Putamen (tissue), 1 donor: ENCODE measurements at regions not wholly inside any gene's neighbourhood (a gene's known extent, or its start where the extent isn't known, plus 50 kb on each side); places are given as distances from the start of the nearest gene placed in this dataset.

Experiments used
- DNase-seq: peaks from one replicate; pipeline ENCODE4 v3.0.0-alpha.2; 2016; ENCODE audit warnings: low spot score

- DNase-seq = no peak
Observed at GRCh38 chr10:108785011-108785410, 1138.3 kb downstream of the XPNPEP1 start.

- no peak for DNase-seq
Observed at GRCh38 chr10:108784534-108784933, 1138.8 kb downstream of the XPNPEP1 start.

- DNase-seq = no peak
Observed at GRCh38 chr10:108783897-108784296, 1139.4 kb downstream of the XPNPEP1 start.

GRCh38 chr10:108782411-108782810 is 1140.9 kb downstream of the XPNPEP1 start:
- DNase-seq = no peak

- no peak for DNase-seq
Observed at GRCh38 chr10:108779501-108779900, 1143.8 kb downstream of the XPNPEP1 start.

GRCh38 chr10:108775911-108776475 is 1147.3 kb downstream of the XPNPEP1 start:
- no peak for DNase-seq

GRCh38 chr10:108771106-108771505 is 1152.2 kb downstream of the XPNPEP1 start:
- DNase-seq = no peak

- DNase-seq = no peak
Observed at GRCh38 chr10:108765794-108766193, 1157.5 kb downstream of the XPNPEP1 start.

- DNase-seq = no peak
Observed at GRCh38 chr10:108757946-108758345, 1165.4 kb downstream of the XPNPEP1 start.

- no peak for DNase-seq
Observed at GRCh38 chr10:108755646-108756045, 1167.7 kb downstream of the XPNPEP1 start.

GRCh38 chr10:108753326-108753725 is 1170.0 kb downstream of the XPNPEP1 start:
- DNase-seq = no peak

- no peak for DNase-seq
Observed at GRCh38 chr10:108749042-108749441, 1174.3 kb downstream of the XPNPEP1 start.

- no peak for DNase-seq
Observed at GRCh38 chr10:108736111-108736510, 1187.2 kb downstream of the XPNPEP1 start.

- no peak for DNase-seq
Observed at GRCh38 chr10:108735380-108735779, 1187.9 kb downstream of the XPNPEP1 start.

GRCh38 chr10:108721874-108722273 is 1201.4 kb downstream of the XPNPEP1 start:
- DNase-seq = no peak

- no peak for DNase-seq
Observed at GRCh38 chr10:108716352-108716751, 1207.0 kb downstream of the XPNPEP1 start.

GRCh38 chr10:108709927-108710722 is 1213.2 kb downstream of the XPNPEP1 start:
- DNase-seq = no peak

- DNase-seq = no peak
Observed at GRCh38 chr10:108708363-108708762, 1214.9 kb downstream of the XPNPEP1 start.

GRCh38 chr10:108696792-108697477 is 1226.4 kb downstream of the XPNPEP1 start:
- DNase-seq = no peak

- DNase-seq = no peak
Observed at GRCh38 chr10:108691126-108691525, 1232.2 kb downstream of the XPNPEP1 start.

- DNase-seq = no peak
Observed at GRCh38 chr10:108690530-108690929, 1232.8 kb downstream of the XPNPEP1 start.

GRCh38 chr10:108689891-108690290 is 1233.4 kb downstream of the XPNPEP1 start:
- no peak for DNase-seq

GRCh38 chr10:108688314-108688713 is 1235.0 kb downstream of the XPNPEP1 start:
- no peak for DNase-seq
